ENCODE measurements at regions not wholly inside any gene's neighbourhood (a gene's known extent, or its start where the extent isn't known, plus 50 kb on each side); places are given as distances from the start of the nearest gene placed in this dataset.
"Not testable (repeated sequence)": the region's sequence is repeated elsewhere in the genome, so short reads cannot be mapped to it uniquely, and the experiment has no call there.

- Mint-ChIP-seq H3K4me3 (no peak overlapping the region), H3K27ac (no peak overlapping the region), H3K36me3 (ENCODE audit: low read depth) (no peaks in the 10 kb centered on the region), H3K4me1 (ENCODE audit: low read depth) (no peaks in the 10 kb centered on the region), H3K27me3 (no peaks in the 10 kb centered on the region), H3K9me3 (peaks cover 47% of the 10 kb centered on the region)
- intact Hi-C loops (cut with micrococcal nuclease): no loop called here
These were observed 1375.4 kb downstream of the ZPLD1 start for GRCh38 chr3:103810167-103810566.

GRCh38 chr3:103813955-103814354, 1379.1 kb downstream of the ZPLD1 start:
- intact Hi-C loops (cut with micrococcal nuclease): no loop called here
- no peaks in the 10 kb centered on the region for H3K27me3 Mint-ChIP-seq
- no peak overlapping the region for H3K4me3 Mint-ChIP-seq
- no peaks in the 10 kb centered on the region for H3K36me3 Mint-ChIP-seq (ENCODE audit: low read depth)
- H3K4me1 Mint-ChIP-seq (ENCODE audit: low read depth): no peaks in the 10 kb centered on the region
- peaks cover 17% of the 10 kb centered on the region for H3K9me3 Mint-ChIP-seq
- H3K27ac Mint-ChIP-seq: no peak overlapping the region

- Mint-ChIP-seq H3K36me3 (ENCODE audit: low read depth) (no peaks in the 10 kb centered on the region), H3K27ac (no peak overlapping the region), H3K4me1 (ENCODE audit: low read depth) (no peaks in the 10 kb centered on the region), H3K27me3 (no peaks in the 10 kb centered on the region), H3K4me3 (no peak overlapping the region), H3K9me3 (no peaks in the 10 kb centered on the region)
- intact Hi-C loops (cut with micrococcal nuclease): no loop called here
These were observed 1383.6 kb downstream of the ZPLD1 start for GRCh38 chr3:103818398-103818797.

GRCh38 chr3:103818800-103819199, 1384.0 kb downstream of the ZPLD1 start:
- Mint-ChIP-seq H3K27ac (no peak overlapping the region), H3K4me1 (ENCODE audit: low read depth) (no peaks in the 10 kb centered on the region), H3K36me3 (ENCODE audit: low read depth) (no peaks in the 10 kb centered on the region), H3K27me3 (no peaks in the 10 kb centered on the region), H3K4me3 (no peak overlapping the region), H3K9me3 (no peaks in the 10 kb centered on the region)
- intact Hi-C loops (cut with micrococcal nuclease): no loop called here

GRCh38 chr3:103825586-103825985, 1390.8 kb downstream of the ZPLD1 start:
- H3K4me1 Mint-ChIP-seq (ENCODE audit: low read depth): no peaks in the 10 kb centered on the region
- no peaks in the 10 kb centered on the region for H3K36me3 Mint-ChIP-seq (ENCODE audit: low read depth)
- H3K9me3 Mint-ChIP-seq: peaks cover 23% of the 10 kb centered on the region
- H3K27me3 Mint-ChIP-seq: no peaks in the 10 kb centered on the region
- no peak overlapping the region for H3K27ac Mint-ChIP-seq
- intact Hi-C loops (cut with micrococcal nuclease): no loop called here
- no peak overlapping the region for H3K4me3 Mint-ChIP-seq

- H3K27ac Mint-ChIP-seq: no peak overlapping the region
- no peaks in the 10 kb centered on the region for H3K4me1 Mint-ChIP-seq (ENCODE audit: low read depth)
- no peaks in the 10 kb centered on the region for H3K36me3 Mint-ChIP-seq (ENCODE audit: low read depth)
- peaks cover 27% of the 10 kb centered on the region for H3K9me3 Mint-ChIP-seq
- intact Hi-C loops (cut with micrococcal nuclease): no loop called here
- no peak overlapping the region for H3K4me3 Mint-ChIP-seq
- no peaks in the 10 kb centered on the region for H3K27me3 Mint-ChIP-seq
These were observed 1395.0 kb downstream of the ZPLD1 start for GRCh38 chr3:103829723-103830326.

- Mint-ChIP-seq H3K36me3 (ENCODE audit: low read depth) (no peaks in the 10 kb centered on the region), H3K4me1 (ENCODE audit: low read depth) (no peaks in the 10 kb centered on the region), H3K9me3 (no peaks in the 10 kb centered on the region), H3K27ac (no peak overlapping the region), H3K4me3 (no peak overlapping the region), H3K27me3 (no peaks in the 10 kb centered on the region)
- intact Hi-C loops (cut with micrococcal nuclease): no loop called here
These were observed 1412.6 kb downstream of the ZPLD1 start for GRCh38 chr3:103847081-103848062.

- intact Hi-C loops (cut with micrococcal nuclease): no loop called here
These were observed 1417.0 kb downstream of the ZPLD1 start for GRCh38 chr3:103851793-103852192.

GRCh38 chr3:103862415-103862814, 1427.6 kb downstream of the ZPLD1 start:
- Mint-ChIP-seq H3K27ac (no peak overlapping the region), H3K9me3 (peaks cover 24% of the 10 kb centered on the region), H3K4me3 (no peak overlapping the region), H3K27me3 (no peaks in the 10 kb centered on the region), H3K36me3 (ENCODE audit: low read depth) (no peaks in the 10 kb centered on the region), H3K4me1 (ENCODE audit: low read depth) (no peaks in the 10 kb centered on the region)
- intact Hi-C loops (cut with micrococcal nuclease): no loop called here

More at GRCh38 chr3:103851793-103852192, 1417.0 kb downstream of the ZPLD1 start:
- Mint-ChIP-seq H3K27me3 (no peaks in the 10 kb centered on the region), H3K4me3 (no peak overlapping the region), H3K4me1 (ENCODE audit: low read depth) (no peaks in the 10 kb centered on the region), H3K27ac (no peak overlapping the region), H3K9me3 (no peaks in the 10 kb centered on the region), H3K36me3 (ENCODE audit: low read depth) (no peaks in the 10 kb centered on the region)

- Mint-ChIP-seq H3K27me3 (no peaks in the 10 kb centered on the region), H3K36me3 (ENCODE audit: low read depth) (no peaks in the 10 kb centered on the region), H3K27ac (no peak overlapping the region), H3K9me3 (peaks cover 24% of the 10 kb centered on the region), H3K4me1 (ENCODE audit: low read depth) (no peaks in the 10 kb centered on the region), H3K4me3 (no peak overlapping the region)
- intact Hi-C loops (cut with micrococcal nuclease): no loop called here
These were observed 1428.6 kb downstream of the ZPLD1 start for GRCh38 chr3:103863381-103863780.

GRCh38 chr3:103866113-103866512, 1431.3 kb downstream of the ZPLD1 start:
- H3K4me3 Mint-ChIP-seq: no peak overlapping the region
- H3K36me3 Mint-ChIP-seq (ENCODE audit: low read depth): no peaks in the 10 kb centered on the region
- H3K27me3 Mint-ChIP-seq: no peaks in the 10 kb centered on the region
- intact Hi-C loops (cut with micrococcal nuclease): no loop called here
- H3K4me1 Mint-ChIP-seq (ENCODE audit: low read depth): no peaks in the 10 kb centered on the region
- peaks cover 24% of the 10 kb centered on the region for H3K9me3 Mint-ChIP-seq
- no peak overlapping the region for H3K27ac Mint-ChIP-seq

- Mint-ChIP-seq H3K27me3 (no peaks in the 10 kb centered on the region), H3K9me3 (no peaks in the 10 kb centered on the region), H3K4me1 (ENCODE audit: low read depth) (no peaks in the 10 kb centered on the region), H3K27ac (no peak overlapping the region), H3K4me3 (no peak overlapping the region), H3K36me3 (ENCODE audit: low read depth) (no peaks in the 10 kb centered on the region)
- intact Hi-C loops (cut with micrococcal nuclease): no loop called here
These were observed 1438.2 kb downstream of the ZPLD1 start for GRCh38 chr3:103873021-103873420.

GRCh38 chr3:103873897-103874545, 1439.2 kb downstream of the ZPLD1 start:
- no peaks in the 10 kb centered on the region for H3K4me1 Mint-ChIP-seq (ENCODE audit: low read depth)
- intact Hi-C loops (cut with micrococcal nuclease): no loop called here
- H3K27me3 Mint-ChIP-seq: no peaks in the 10 kb centered on the region
- no peak overlapping the region for H3K27ac Mint-ChIP-seq
- H3K9me3 Mint-ChIP-seq: no peaks in the 10 kb centered on the region
- H3K36me3 Mint-ChIP-seq (ENCODE audit: low read depth): no peaks in the 10 kb centered on the region
- H3K4me3 Mint-ChIP-seq: no peak overlapping the region

GRCh38 chr3:103881809-103882208, 1447.0 kb downstream of the ZPLD1 start:
- intact Hi-C loops (cut with micrococcal nuclease); H3K4me3 Mint-ChIP-seq; H3K27ac Mint-ChIP-seq; H3K9me3 Mint-ChIP-seq; H3K36me3 Mint-ChIP-seq (ENCODE audit: low read depth); H3K27me3 Mint-ChIP-seq; H3K4me1 Mint-ChIP-seq (ENCODE audit: low read depth): not testable (repeated sequence)

All from dendritic cell treated with granulocyte-macrophage colony-stimulating factor and Interleukin-4, amounts not matched to agents 40 ng/mL and 50 ng/mL, for 4 days (primary cell).